HEK293 (cell line): ENCODE measurements at regions not wholly inside any gene's neighbourhood (a gene's known extent, or its start where the extent isn't known, plus 50 kb on each side); places are given as distances from the start of the nearest gene placed in this dataset.

Source experiments
- BCL11B ChIP-seq: fragments of 450-650 bp; formaldehyde crosslinking; IDR thresholded peaks from 2 replicates; pipeline ENCODE4 v1.5.1; 2016; ENCODE audit warnings: low read depth, missing biosample characterization, missing genetic modification characterization
- CTCF ChIP-seq: fragments of 450-650 bp; formaldehyde crosslinking; IDR thresholded peaks from 2 replicates; pipeline ENCODE4 v1.5.1; 2016; ENCODE audit warnings: missing biosample characterization, missing genetic modification characterization
- FEZF1 ChIP-seq: fragments of 450-650 bp; formaldehyde crosslinking; IDR thresholded peaks from 2 replicates; pipeline ENCODE4 v1.5.1; 2016; ENCODE audit warnings: missing biosample characterization, missing genetic modification characterization
- SP3 ChIP-seq: fragments of 450-650 bp; formaldehyde crosslinking; IDR thresholded peaks from 2 replicates; pipeline ENCODE4 v1.5.1; 2016; ENCODE audit warnings: missing biosample characterization, missing genetic modification characterization
- ZNF280C ChIP-seq: fragments of 450-650 bp; formaldehyde crosslinking; IDR thresholded peaks from 2 replicates; pipeline ENCODE4 v1.5.1; 2016; ENCODE audit warnings: missing biosample characterization, missing genetic modification characterization
- ZNF335 ChIP-seq: fragments of 450-650 bp; formaldehyde crosslinking; conservative IDR thresholded peaks from 2 replicates; pipeline ENCODE4 v1.5.1; 2016; ENCODE audit warnings: missing biosample characterization, missing genetic modification characterization
- TF ChIP-seq, protein P1 (sequence below): fragments of 450-650 bp; formaldehyde crosslinking; IDR thresholded peaks from 2 replicates; pipeline ENCODE4 v1.5.1; 2016; ENCODE audit warnings: missing biosample characterization, missing genetic modification characterization, low read depth

DNA sequence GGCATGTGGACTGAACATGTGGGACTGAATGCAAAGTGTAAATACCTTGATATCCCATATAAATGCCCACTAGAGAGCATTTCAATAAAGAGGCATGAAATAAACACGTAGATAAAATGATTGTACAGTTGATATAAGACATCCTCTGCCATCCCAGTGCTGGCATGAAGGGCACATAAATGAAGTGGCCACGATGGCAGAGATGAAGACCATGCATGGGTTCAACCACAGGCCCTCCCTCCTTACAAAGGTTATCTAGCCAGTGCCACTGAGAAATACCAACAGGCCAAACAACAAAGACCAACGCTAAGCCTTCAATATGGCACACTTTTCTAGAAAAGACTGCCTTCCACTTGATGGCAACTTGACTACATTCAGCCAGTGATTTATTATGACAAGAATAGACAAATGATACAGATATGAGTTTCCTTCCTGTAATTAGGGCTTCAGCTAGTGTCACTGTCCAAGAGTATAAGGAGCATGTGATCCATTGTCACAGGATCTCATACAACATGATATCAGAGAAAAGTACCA is 493.9 kb upstream of the MAP2 start:
- TF ChIP-seq CTCF, result no peak
- TF ChIP-seq ZNF335 (tag by site-specific recombination), result no peak
- no peak for TF ChIP-seq SP3
- TF ChIP-seq, protein P1, sequence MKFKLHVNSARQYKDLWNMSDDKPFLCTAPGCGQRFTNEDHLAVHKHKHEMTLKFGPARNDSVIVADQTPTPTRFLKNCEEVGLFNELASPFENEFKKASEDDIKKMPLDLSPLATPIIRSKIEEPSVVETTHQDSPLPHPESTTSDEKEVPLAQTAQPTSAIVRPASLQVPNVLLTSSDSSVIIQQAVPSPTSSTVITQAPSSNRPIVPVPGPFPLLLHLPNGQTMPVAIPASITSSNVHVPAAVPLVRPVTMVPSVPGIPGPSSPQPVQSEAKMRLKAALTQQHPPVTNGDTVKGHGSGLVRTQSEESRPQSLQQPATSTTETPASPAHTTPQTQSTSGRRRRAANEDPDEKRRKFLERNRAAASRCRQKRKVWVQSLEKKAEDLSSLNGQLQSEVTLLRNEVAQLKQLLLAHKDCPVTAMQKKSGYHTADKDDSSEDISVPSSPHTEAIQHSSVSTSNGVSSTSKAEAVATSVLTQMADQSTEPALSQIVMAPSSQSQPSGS (tag by site-specific recombination), result no peak
- TF ChIP-seq ZNF280C (tag by site-specific recombination), result no peak
- TF ChIP-seq FEZF1 (tag by site-specific recombination), result no peak
- no peak for TF ChIP-seq BCL11B
